Activated CD4-positive, alpha-beta T cell treated with anti-CD3 and anti-CD28 coated beads, Interleukin-2, amount 50 U/mL, for 16 hours (primary cell): ENCODE measurements at regions not wholly inside any gene's neighbourhood (a gene's known extent, or its start where the extent isn't known, plus 50 kb on each side); places are given as distances from the start of the nearest gene placed in this dataset.
"Not testable (repeated sequence)": the region's sequence is repeated elsewhere in the genome, so short reads cannot be mapped to it uniquely, and the experiment has no call there.

ENCODE experiments used
- DNase-seq: peaks from one replicate; pipeline ENCODE4 v3.0.0-alpha.2; 2020

- DNase-seq, result no peak
Observed at GRCh38 chr7:85866540-85866939, 679.7 kb upstream of the SEMA3D start.

- no peak for DNase-seq
Observed at GRCh38 chr7:85851571-85852193, 664.8 kb upstream of the SEMA3D start.

DNA sequence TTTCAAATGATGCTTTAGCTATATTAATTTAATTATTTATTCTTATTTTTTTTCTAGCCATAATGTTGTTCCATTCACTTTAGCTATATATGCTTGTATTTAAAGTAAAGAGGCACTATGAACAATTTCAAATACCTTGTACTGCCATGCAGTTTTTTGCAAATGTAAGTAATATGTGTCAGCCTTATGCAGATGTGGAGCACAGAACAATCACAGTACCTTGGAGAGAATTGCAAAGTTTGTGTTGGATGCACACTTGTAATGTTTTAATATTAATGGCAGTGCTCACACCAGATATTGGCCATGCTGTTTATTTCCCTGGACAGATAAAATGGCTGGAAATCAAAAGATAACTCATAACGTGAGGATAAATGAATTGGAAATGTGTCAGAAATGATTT lies 663.5 kb upstream of the SEMA3D start:
- DNase-seq, result no peak

- no peak for DNase-seq
Observed at GRCh38 chr7:85840554-85840953, 653.7 kb upstream of the SEMA3D start.

DNA sequence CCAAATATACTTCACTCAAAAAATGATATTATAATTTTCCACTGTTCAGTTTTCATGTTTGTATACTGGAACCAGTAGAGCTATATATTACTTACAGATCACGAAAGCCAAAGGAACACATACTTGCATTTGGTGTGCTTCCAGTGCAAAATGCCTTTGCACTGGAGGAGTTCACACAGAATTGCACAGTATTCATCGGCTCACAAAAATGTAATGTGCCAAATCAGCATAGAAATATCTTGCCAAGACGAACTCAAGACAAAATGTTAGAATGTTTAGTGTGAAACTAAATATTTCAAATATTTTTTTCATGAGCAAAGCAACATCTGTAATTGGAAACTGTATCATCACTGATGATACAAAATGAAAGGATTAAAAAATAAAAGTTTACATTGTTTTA lies 646.2 kb upstream of the SEMA3D start:
- DNase-seq, result no peak

DNA sequence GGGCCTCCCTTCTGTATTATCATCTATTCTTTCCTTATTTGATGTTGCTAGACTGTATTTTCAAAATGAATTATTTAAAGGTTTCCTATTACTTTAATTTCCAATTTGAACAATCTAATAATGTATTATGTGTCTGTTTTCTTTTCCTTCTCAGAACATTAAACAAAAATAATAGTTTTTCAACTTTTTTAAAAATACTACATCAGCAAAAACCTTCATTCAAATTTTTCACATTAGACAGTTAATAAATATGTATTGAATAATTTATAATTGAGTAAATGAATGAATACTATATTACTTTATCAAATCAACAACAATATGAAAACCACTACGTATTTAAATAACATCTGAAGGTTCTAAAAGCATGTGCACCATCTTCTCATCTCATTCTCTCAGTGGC lies 644.1 kb upstream of the SEMA3D start:
- DNase-seq, result no peak

- DNase-seq, result no peak
Observed at GRCh38 chr7:85829817-85830432, 643.1 kb upstream of the SEMA3D start.

- DNase-seq, result no peak
Observed at GRCh38 chr7:85829176-85829575, 642.3 kb upstream of the SEMA3D start.

GRCh38 chr7:85828614-85829013 lies 641.8 kb upstream of the SEMA3D start:
- no peak for DNase-seq

DNA sequence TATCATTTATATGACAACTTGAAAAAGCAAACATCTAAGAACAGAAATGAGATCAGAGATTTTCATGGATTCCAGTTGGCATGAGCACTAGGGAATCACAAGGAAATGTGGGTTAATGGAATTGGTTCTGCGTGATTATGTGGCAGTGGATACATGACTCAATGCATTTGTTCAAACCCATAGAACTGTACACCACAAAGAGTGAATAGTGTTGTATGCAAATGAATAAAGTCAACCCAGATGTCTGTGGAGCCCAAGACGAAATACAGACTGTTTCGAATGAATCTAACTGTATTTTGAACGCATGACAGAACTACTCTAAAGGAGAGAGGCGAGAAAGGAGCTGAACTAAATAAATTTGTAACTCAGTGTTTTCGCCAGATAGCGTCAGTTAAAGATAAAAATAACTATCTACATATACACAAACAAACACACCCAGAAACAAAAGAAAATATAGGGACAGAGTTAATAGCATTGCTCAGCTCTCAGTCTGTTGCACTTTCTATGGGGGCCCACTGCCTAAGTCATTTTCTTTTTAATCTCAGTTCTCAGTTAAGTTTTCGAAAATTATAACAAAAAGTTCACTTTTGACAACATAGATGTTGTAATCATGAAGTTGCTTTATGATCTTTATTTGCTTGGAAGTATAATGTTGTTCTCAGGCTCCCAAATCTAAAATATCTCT lies 636.7 kb upstream of the SEMA3D start:
- DNase-seq, result no peak

DNA sequence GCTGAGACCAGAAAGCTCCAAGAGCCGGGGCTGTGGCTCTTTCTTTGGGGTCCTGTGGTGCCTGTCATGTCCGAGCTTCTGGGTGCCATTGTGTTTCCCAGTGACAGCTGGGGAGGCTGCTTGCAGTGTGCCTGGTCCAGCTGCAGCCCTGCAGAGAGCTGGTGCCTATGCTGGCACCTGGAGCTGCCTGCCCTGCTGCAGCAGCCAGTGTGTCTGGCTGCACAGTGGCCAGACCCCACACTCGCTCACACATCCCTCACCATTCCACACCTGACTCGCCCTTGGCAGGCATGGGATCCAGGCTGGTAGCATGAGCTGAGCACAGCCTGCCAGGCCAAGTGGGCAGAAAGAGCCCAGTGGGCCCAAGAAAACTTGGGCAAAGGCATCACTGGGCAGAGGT lies 635.1 kb upstream of the SEMA3D start:
- no peak for DNase-seq

DNA sequence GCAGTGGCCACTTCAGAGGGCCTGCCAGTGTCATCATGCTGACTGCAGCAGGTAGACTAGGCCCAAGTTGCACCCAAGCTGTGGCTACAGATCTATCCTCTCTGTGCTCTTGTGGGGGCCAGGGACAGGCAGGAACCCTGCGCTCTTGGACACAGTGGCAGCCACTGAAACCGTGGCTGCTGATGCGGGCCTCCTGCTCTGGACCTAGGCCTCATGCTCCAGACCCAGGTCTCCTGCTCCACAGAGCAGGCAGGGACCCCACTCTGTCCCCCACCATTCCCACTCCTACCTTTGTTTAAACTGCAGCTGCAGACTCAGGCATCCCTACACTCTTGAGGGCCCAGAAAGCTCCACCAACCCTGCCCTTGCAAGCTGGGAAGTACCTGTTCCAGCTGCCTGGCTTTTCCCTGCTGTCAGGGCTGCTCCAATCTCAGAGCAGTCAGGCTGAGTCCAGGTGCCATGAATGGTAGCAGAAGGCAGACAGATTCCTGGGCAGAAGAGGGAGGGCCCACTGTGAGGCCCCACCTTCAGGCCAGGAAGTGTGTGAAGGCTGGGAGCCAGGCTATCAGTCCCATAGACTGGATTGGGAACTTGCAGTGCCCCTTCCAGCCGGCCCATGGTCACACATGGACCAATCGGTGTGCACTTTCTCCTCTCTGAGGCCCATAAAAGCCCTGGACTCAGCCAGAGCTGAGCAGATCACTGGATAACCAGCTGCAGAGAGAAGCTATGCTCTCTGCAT lies 634.0 kb upstream of the SEMA3D start:
- DNase-seq, result no peak

DNA sequence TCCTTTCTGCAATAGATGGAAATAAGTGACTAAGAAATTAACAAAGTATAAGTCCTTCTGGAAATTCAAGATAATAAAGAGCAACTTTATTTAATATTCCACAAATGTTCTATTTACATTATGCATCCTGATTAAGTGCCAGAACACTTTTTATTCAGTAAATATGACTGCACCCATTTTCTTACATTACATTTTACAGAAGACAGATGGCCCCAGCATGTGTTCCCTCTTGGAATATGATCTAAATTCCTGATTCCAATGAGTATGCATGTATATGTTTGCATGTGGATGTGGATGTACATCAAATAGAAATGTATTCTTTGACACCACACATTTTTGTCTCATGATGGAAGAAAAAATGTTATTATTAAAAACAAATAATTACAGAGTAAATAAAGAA lies 628.7 kb upstream of the SEMA3D start:
- DNase-seq, result no peak

- no peak for DNase-seq
Observed at GRCh38 chr7:85806321-85806720, 619.5 kb upstream of the SEMA3D start.

- no peak for DNase-seq
Observed at GRCh38 chr7:85805656-85806055, 618.8 kb upstream of the SEMA3D start.

- DNase-seq, result no peak
Observed at GRCh38 chr7:85805249-85805648, 618.4 kb upstream of the SEMA3D start.

- DNase-seq, result no peak
Observed at GRCh38 chr7:85802211-85802610, 615.4 kb upstream of the SEMA3D start.

GRCh38 chr7:85796956-85797355 lies 610.1 kb upstream of the SEMA3D start:
- DNase-seq, result no peak

- DNase-seq, result not testable (repeated sequence)
Observed at GRCh38 chr7:85791098-85791497, 604.2 kb upstream of the SEMA3D start.

GRCh38 chr7:85781606-85782005 lies 594.8 kb upstream of the SEMA3D start:
- no peak for DNase-seq

DNA sequence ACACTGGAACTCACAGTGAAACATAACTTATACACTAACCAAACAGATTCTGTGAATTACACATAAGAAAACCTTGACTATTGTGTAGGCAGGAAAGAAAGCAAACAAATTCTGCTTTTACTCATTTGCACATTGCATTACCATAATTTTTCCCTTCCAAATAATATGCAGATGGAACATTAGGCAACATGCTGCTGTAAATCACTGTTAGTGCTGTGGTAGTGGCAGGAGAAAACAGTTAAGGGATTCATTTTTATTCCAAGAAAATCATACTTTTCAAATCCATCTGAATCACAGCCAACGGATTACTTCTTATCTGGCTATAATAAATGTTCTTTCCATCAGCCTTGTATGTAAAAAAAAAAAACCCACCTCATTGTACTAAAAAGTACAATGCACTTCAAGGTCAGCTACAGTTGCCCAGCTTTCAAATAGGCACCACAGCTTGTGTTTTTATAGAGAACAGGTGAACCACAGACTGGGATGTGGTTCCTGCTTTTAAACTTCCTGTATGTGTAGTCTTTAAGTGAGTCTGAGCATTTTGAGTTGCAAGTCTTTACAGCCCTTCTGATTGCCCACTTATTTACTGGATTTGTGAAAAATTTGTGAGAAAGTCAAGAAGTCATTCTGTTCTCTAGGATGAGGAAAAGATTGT lies 590.0 kb upstream of the SEMA3D start:
- DNase-seq, result no peak

DNA sequence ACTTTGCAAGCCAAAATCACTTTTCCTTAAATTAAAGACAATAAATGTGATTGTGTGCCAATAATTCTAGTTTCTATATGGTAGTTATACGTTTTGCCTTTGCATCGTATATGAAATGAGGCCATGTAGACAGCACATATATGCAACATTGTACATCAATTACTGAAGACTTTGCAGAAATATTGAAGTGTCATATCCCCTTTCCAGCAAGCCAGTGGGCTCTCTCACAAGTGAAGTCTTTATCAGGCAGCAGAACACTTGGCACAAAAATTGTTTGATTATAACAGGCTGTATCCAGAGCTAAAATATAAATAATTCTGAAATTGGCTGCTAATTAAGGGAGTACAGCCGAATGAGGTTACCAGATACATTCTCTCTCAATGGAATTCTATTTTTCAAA lies 588.6 kb upstream of the SEMA3D start:
- no peak for DNase-seq

GRCh38 chr7:85774986-85775385 lies 588.1 kb upstream of the SEMA3D start:
- DNase-seq, result no peak
